GM12875 (cell line): ENCODE measurements at regions not wholly inside any gene's neighbourhood (a gene's known extent, or its start where the extent isn't known, plus 50 kb on each side); places are given as distances from the start of the nearest gene placed in this dataset.
"Not testable (repeated sequence)": the region's sequence is repeated elsewhere in the genome, so short reads cannot be mapped to it uniquely, and the experiment has no call there.

Source experiments
- H3K4me3 ChIP-seq: one replicate; pipeline ENCODE4 v1.5.1; 2011; ENCODE audit warnings: low read depth, low read length, control low read depth
- CTCF ChIP-seq: IDR thresholded peaks from 2 replicates; pipeline ENCODE4 v1.5.1; 2011; ENCODE audit warnings: low read depth, mild to moderate bottlenecking, control low read depth, inconsistent platforms, low read length, moderate library complexity, borderline replicate concordance; ENCODE audit not compliant: insufficient read depth

- H3K4me3 ChIP-seq = no peak overlapping the region
- no peak for TF ChIP-seq CTCF
These were observed 915.3 kb downstream of the FSCB start for GRCh38 chr14:43591776-43592175.

GRCh38 chr14:43587183-43587582 is 919.9 kb downstream of the FSCB start:
- TF ChIP-seq CTCF = no peak
- H3K4me3 ChIP-seq = no peak overlapping the region

GRCh38 chr14:43579671-43580070 is 927.4 kb downstream of the FSCB start:
- H3K4me3 ChIP-seq = no peak overlapping the region
- no peak for TF ChIP-seq CTCF

GRCh38 chr14:43568022-43568421 is 939.1 kb downstream of the FSCB start:
- no peak for TF ChIP-seq CTCF
- no peak overlapping the region for H3K4me3 ChIP-seq

DNA sequence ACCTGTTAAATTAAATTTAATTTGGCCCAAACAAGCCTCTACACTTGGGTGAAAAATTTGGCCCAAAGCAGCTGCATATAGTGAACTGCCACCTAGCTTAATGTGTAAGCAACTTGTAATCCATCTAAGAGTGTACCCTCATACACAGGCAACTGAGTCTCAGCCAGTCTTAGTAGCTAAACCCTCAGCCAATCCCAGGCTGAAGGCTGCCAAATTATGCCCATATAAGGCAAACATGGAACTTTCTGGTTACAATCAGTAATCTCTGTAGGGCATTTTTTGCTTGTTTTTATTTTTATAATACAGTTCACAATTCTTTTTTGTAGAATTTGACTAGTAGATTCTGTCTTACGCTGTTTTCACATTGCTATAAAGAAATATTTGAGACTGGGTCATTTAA is 958.7 kb downstream of the FSCB start:
- no peak overlapping the region for H3K4me3 ChIP-seq
- TF ChIP-seq CTCF = no peak

GRCh38 chr14:43547596-43547995 is 959.5 kb downstream of the FSCB start:
- H3K4me3 ChIP-seq = not testable (repeated sequence)

DNA sequence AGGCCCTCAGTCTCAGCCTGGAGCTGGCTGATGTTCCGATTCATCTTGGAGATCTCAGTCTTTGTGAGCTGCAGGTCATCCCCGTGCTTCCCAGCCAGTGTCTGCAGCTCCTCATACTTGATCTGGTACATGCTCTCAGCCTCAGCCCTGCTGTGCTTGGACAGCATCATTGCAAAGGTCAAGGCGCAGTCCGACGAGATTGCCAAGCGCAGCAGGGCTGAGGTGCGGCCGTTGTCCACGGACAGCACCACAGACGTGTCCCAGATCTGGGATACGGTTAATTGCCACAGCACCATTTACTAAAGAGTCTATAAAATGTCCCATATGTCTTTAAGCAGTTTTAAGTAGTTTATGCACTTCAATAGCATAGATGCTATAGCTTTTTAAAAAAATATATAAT is 965.7 kb downstream of the FSCB start:
- no peak overlapping the region for H3K4me3 ChIP-seq
- no peak for TF ChIP-seq CTCF

GRCh38 chr14:43540948-43541347 is 966.1 kb downstream of the FSCB start:
- TF ChIP-seq CTCF = no peak
- H3K4me3 ChIP-seq = no peak overlapping the region
